ENCODE measurements at regions not wholly inside any gene's neighbourhood (a gene's known extent, or its start where the extent isn't known, plus 50 kb on each side); places are given as distances from the start of the nearest gene placed in this dataset.

DNA sequence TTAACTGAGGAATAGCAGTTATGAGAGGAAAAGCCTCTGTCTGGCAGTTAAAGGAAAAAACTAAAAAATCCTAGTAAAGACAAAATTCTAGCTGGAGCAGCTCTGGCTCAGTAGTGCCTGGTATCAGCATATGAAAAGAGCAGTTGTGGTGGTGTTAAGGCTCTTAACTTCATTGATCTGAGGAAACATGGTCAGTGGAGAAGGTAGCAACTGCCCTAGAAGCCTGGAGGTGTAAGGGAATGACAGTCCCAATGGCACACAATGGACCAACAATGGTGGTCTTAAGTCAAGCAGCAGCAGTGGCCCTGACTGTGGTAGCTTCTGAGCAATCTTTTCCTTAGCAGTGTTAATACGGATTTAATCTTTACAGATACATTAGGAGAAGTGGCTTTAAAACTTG lies 189.6 kb upstream of the POF1B start:
- TF ChIP-seq CTCF (IDR thresholded peaks at IDR 0.05) (no peak), POLR2AphosphoS5 (IDR thresholded peaks at IDR 0.05; ENCODE audit: insufficient read depth in 1 of 2, low read depth in 1 of 2) (no peak)
